GM12873 (cell line): ENCODE measurements at regions not wholly inside any gene's neighbourhood (a gene's known extent, or its start where the extent isn't known, plus 50 kb on each side); places are given as distances from the start of the nearest gene placed in this dataset.

Experiments used
- CTCF ChIP-seq: IDR thresholded peaks from 2 replicates; pipeline ENCODE4 v1.5.1; 2012; ENCODE audit warnings: low read depth, mild to moderate bottlenecking, moderate library complexity, low read length, control low read depth; ENCODE audit not compliant: insufficient read depth; ENCODE audit errors: missing control alignments

- no peak for TF ChIP-seq CTCF
Measured at GRCh38 chr13:64438084-64438483, 2792.1 kb downstream of the PCDH9 start.

GRCh38 chr13:64429691-64430090 lies 2800.4 kb downstream of the PCDH9 start:
- TF ChIP-seq CTCF = no peak

GRCh38 chr13:64428196-64428595 lies 2801.9 kb downstream of the PCDH9 start:
- no peak for TF ChIP-seq CTCF

GRCh38 chr13:64423467-64423866 lies 2806.7 kb downstream of the PCDH9 start:
- TF ChIP-seq CTCF = no peak

- no peak for TF ChIP-seq CTCF
Measured at GRCh38 chr13:64420181-64420580, 2810.0 kb downstream of the PCDH9 start.

GRCh38 chr13:64417581-64417980 lies 2812.6 kb downstream of the PCDH9 start:
- TF ChIP-seq CTCF = no peak

- TF ChIP-seq CTCF = no peak
Measured at GRCh38 chr13:64414381-64414780, 2815.8 kb downstream of the PCDH9 start.

- TF ChIP-seq CTCF = no peak
Measured at GRCh38 chr13:64413529-64413928, 2816.6 kb downstream of the PCDH9 start.
